CD4-positive, alpha-beta T cell (primary cell): ENCODE measurements at regions not wholly inside any gene's neighbourhood (a gene's known extent, or its start where the extent isn't known, plus 50 kb on each side); places are given as distances from the start of the nearest gene placed in this dataset.
A peak's percentile ranks its signal among the peaks of the same experiment; 100 is the strongest.

ENCODE experiments used
- ATAC-seq: fragments of 200-7000 bp; cut with Tn5 transposase; one replicate; pipeline ENCODE4 v1.10.0; 2022; ENCODE audit warnings: mild to moderate bottlenecking; ENCODE audit not compliant: poor library complexity
- CTCF ChIA-PET: fragments of 350-600 bp; sonication (Branson Sonifier 250); formaldehyde crosslinking; loops from one replicate; lab custom pipeline; 2021; ENCODE audit warnings: antibody characterized with exemption, inconsistent platforms; lab: Charles Lee
- POLR2A ChIA-PET: fragments of 350-600 bp; sonication (Branson Sonifier 250); formaldehyde crosslinking; loops from one replicate; lab custom pipeline; 2021; ENCODE audit warnings: antibody characterized with exemption, inconsistent platforms; lab: Charles Lee
- DNase-seq, 14 experiments: peaks; one replicate each; pipeline ENCODE4 v3.0.0-alpha.2; 2013 to 2020; ENCODE audit warnings: mixed read lengths in 2 of 14
- H3K27ac ChIP-seq, 2 donors: one replicate each; pipeline versions ENCODE4 v1.5.1 to v1.7.0; 2013; ENCODE audit warnings: low read length in 2 of 2, low read depth in 1 of 2, mild to moderate bottlenecking in 1 of 2
- H3K27me3 ChIP-seq, 2 experiments: 1 replicate in 1 of 2; 2 replicates in 1 of 2; pipeline versions ENCODE4 v1.6.1 to v1.7.0; 2013; ENCODE audit warnings: low read length in 2 of 2, control low read depth in 1 of 2, mild to moderate bottlenecking in 1 of 2, moderate library complexity in 1 of 2; ENCODE audit not compliant: insufficient read depth in 2 of 2, control insufficient read depth in 1 of 2
- H3K36me3 ChIP-seq: one replicate; pipeline ENCODE4 v1.6.1; 2013; ENCODE audit warnings: low read length, control low read depth; ENCODE audit not compliant: insufficient read depth
- H3K4me1 ChIP-seq: one replicate; pipeline ENCODE4 v1.6.1; 2013; ENCODE audit warnings: low read length, control low read depth; ENCODE audit not compliant: insufficient read depth
- H3K4me3 ChIP-seq: one replicate; pipeline ENCODE4 v1.5.1; 2013; ENCODE audit warnings: mild to moderate bottlenecking, low read length, moderate library complexity
- H3K9me3 ChIP-seq, 2 experiments: 1 replicate in 1 of 2; 2 replicates in 1 of 2; pipeline versions ENCODE4 v1.6.1 to v1.7.0; 2013; ENCODE audit warnings: low read length in 2 of 2, mild to moderate bottlenecking in 2 of 2, control low read depth in 1 of 2, moderate library complexity in 1 of 2; ENCODE audit not compliant: control insufficient read depth in 1 of 2, insufficient read depth in 1 of 2
- H3K27ac Mint-ChIP-seq: one replicate; pipeline ENCODE4 v1.8.0; 2020; ENCODE audit warnings: mixed read lengths
- H3K27me3 Mint-ChIP-seq: one replicate; pipeline ENCODE4 v1.8.0; 2021; ENCODE audit warnings: mixed read lengths
- H3K36me3 Mint-ChIP-seq: one replicate; pipeline ENCODE4 v1.8.0; 2021; ENCODE audit warnings: low read depth, mixed read lengths
- H3K4me1 Mint-ChIP-seq: one replicate; pipeline ENCODE4 v1.8.0; 2021; ENCODE audit warnings: low read depth, mixed read lengths
- H3K4me3 Mint-ChIP-seq: one replicate; pipeline ENCODE4 v1.8.0; 2020; ENCODE audit warnings: mild to moderate bottlenecking, mixed read lengths
- H3K9me3 Mint-ChIP-seq: one replicate; pipeline ENCODE4 v1.8.0; 2020; ENCODE audit warnings: mixed read lengths
- intact Hi-C, 2 experiments: fragments of 100-400 bp; cut with DNase I in 1 of 2; cut with micrococcal nuclease in 1 of 2; formaldehyde crosslinking; loops; one replicate each; pipeline versions ENCODE4 v1.15.1 to v1.9.0; 2023 to 2025; cut with DNase I, micrococcal nuclease
- TF ChIP-seq, protein P1 (sequence below): fragments of 200-600 bp; IDR thresholded peaks from one replicate; pipeline ENCODE4 v1.8.0; 2022; ENCODE audit warnings: antibody characterized with exemption, mild to moderate bottlenecking

DNA sequence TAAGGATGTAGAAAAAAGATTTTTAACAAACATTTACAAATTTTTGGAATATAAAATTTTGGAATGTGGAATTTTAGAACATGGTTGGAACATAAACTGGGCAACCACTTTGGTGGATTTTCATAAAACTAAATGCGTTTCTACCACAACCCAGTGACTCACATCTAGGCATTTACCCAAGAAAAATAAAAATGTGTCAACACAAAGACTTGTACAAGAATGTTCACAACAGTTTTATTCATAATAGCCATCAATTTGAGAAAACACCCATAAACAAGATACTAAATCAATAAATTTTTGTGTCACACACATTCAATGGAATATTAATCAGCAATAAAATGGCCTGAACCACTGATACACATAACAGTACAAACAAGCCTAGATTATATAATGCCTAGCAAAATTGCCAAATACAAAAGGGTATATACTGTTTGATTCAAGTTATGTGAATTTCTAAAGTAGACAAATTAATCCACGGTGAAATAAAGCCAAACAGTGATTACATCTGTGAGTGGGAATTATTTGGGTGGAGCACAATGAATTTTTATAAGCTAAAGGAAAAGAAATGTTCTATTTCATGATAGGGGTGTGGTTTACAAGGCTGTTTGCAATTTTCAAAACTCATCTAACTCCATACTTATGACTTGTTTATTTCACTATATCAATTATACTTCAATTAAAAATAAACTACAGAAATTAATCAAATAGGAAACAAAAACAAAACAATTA, 415.2 kb upstream of the OR4E1 start:
- H3K9me3 Mint-ChIP-seq = no peaks in the 10 kb centered on the region

DNA sequence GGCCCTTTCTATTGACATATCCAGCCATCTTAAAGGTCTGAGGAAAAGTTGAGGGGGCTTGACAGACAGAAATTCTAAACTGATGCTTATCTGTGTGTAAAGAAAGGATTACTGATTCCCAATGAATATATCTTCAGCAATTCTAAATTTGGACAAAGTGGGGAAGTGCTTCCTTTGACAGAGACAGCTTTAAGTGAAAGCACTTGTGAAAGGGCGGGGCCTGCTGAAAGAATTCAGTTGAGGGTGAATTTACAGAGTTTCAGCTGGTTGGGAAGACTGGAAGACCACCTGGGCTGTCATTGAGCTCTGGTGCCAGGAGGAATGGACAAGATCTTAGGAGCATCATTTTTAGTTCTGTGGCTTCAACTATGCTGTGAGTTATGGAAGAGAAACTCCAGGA, 412.5 kb upstream of the OR4E1 start:
- Histone ChIP-seq H3K4me1 (peaks cover 2% of the 10 kb centered on the region), H3K27me3 (no peaks in the 10 kb centered on the region), H3K36me3 (no peaks in the 10 kb centered on the region), H3K9me3 (no peaks in the 10 kb centered on the region), H3K27ac (no peak overlapping the region), H3K4me3 (peak overlapping the region; percentile 22)
- TF ChIP-seq, protein P1, sequence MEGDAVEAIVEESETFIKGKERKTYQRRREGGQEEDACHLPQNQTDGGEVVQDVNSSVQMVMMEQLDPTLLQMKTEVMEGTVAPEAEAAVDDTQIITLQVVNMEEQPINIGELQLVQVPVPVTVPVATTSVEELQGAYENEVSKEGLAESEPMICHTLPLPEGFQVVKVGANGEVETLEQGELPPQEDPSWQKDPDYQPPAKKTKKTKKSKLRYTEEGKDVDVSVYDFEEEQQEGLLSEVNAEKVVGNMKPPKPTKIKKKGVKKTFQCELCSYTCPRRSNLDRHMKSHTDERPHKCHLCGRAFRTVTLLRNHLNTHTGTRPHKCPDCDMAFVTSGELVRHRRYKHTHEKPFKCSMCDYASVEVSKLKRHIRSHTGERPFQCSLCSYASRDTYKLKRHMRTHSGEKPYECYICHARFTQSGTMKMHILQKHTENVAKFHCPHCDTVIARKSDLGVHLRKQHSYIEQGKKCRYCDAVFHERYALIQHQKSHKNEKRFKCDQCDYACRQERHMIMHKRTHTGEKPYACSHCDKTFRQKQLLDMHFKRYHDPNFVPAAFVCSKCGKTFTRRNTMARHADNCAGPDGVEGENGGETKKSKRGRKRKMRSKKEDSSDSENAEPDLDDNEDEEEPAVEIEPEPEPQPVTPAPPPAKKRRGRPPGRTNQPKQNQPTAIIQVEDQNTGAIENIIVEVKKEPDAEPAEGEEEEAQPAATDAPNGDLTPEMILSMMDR = no peak
- ChIA-PET CTCF (interaction anchor here (1.0 to 1.1 kb wide), 2 partner anchors 14 to 484 kb away, joined by 3 read pairs; no protein-coding TSS in a partner anchor), POLR2A (interaction anchor here (0.7 to 2.5 kb wide), 3 partner anchors 11 to 33 kb away, joined by 3 to 13 read pairs (median 6); no protein-coding TSS in a partner anchor)
- peak overlapping the region; percentile 57 for H3K27ac Mint-ChIP-seq
- intact Hi-C loops = no loop called here
- H3K4me1 Mint-ChIP-seq = peaks cover 24% of the 10 kb centered on the region
- peak overlapping the region; percentile 71 for H3K4me3 Mint-ChIP-seq
- H3K36me3 Mint-ChIP-seq = no peaks in the 10 kb centered on the region
- no peaks in the 10 kb centered on the region for H3K27me3 Mint-ChIP-seq
- H3K9me3 Mint-ChIP-seq = no peaks in the 10 kb centered on the region
- DNase-seq = peak in 1 of 14 experiments; percentile 14
- no peak for ATAC-seq

More for the DNA sequence above, 415.2 kb upstream of the OR4E1 start:
- Histone ChIP-seq H3K9me3 (no peaks in the 10 kb centered on the region), H3K27ac (no peak overlapping the region), H3K4me3 (no peak overlapping the region), H3K27me3 (no peaks in the 10 kb centered on the region), H3K4me1 (peaks cover 2% of the 10 kb centered on the region), H3K36me3 (no peaks in the 10 kb centered on the region)
- Mint-ChIP-seq H3K27ac (no peak overlapping the region), H3K27me3 (no peaks in the 10 kb centered on the region), H3K36me3 (no peaks in the 10 kb centered on the region), H3K4me3 (no peak overlapping the region), H3K4me1 (peaks cover 18% of the 10 kb centered on the region)
- intact Hi-C loops = no loop called here
- ChIA-PET POLR2A (no interaction called here), CTCF (no interaction called here)
- TF ChIP-seq, protein P1 = no peak
- ATAC-seq (no peak), DNase-seq (no peak)

DNA sequence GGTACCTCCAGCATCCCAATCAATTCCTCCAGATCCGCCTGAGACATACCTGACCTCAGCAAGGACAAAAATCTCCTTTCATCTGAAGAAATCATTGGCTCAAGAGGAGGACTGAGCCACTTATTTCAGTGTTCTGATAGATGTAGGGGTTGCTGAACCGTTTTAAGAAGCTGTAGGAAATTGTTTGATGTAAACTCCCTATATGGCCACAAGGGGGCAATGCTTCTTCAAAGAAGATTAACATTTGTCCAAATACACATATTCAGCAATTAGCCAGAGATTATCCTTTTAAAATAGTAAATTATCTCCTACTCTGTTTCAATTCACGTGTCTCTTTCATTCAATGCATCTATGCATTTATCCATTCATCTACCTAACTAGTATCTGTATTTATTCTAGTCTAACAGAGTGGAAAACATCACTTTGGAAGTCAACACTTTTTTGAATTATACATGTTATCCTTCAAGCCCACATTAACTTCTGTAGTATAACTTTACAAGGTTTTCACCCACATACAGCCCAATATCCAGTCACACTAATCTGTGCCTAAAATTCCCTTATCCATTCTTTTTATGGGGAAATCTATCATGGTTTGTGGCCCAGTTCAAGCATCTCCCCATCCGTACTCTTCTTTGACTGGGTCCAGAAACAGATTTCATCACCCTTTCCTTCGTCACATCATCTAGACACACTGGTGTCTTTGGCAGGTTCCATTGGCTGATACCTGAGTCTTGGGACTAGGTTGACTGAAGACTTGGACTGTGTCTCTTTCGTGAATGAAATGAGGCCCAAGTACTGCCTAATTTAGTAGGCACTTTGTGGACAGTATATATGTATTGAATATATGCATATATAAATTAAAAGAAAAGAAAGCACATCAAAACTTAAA, 411.0 kb upstream of the OR4E1 start:
- POLR2A ChIA-PET = interaction anchor here (0.6 to 2.5 kb wide), 7 partner anchors 11 to 37 kb away, joined by 3 to 13 read pairs (median 4); no protein-coding TSS in a partner anchor
- ATAC-seq (peak; percentile 51), DNase-seq (peak in 5 of 14 experiments; percentile 5 to 73 (median 60))
- Mint-ChIP-seq H3K27ac (peak overlapping the region; percentile 35), H3K36me3 (no peaks in the 10 kb centered on the region), H3K9me3 (no peaks in the 10 kb centered on the region), H3K4me3 (peak overlapping the region; percentile 23), H3K27me3 (no peaks in the 10 kb centered on the region), H3K4me1 (peaks cover 31% of the 10 kb centered on the region)
- TF ChIP-seq, protein P1 = peak; percentile 55
- intact Hi-C loops = loop anchor here (1.0 to 5.0 kb wide), 4 partner anchors 16 to 37 kb away; no protein-coding TSS in a partner anchor
- CTCF ChIA-PET = interaction anchor here (0.7 to 1.7 kb wide), 7 partner anchors 13 to 171 kb away, joined by 3 to 10 read pairs (median 3); no protein-coding TSS in a partner anchor
- no peaks in the 10 kb centered on the region for H3K27me3 ChIP-seq
- H3K27ac ChIP-seq = no peak overlapping the region
- no peak overlapping the region for H3K4me3 ChIP-seq
- H3K9me3 ChIP-seq = no peaks in the 10 kb centered on the region
- no peaks in the 10 kb centered on the region for H3K36me3 ChIP-seq
- H3K4me1 ChIP-seq = peaks cover 2% of the 10 kb centered on the region
